ENCODE measurements at regions not wholly inside any gene's neighbourhood (a gene's known extent, or its start where the extent isn't known, plus 50 kb on each side); places are given as distances from the start of the nearest gene placed in this dataset.
A peak's percentile ranks its signal among the peaks of the same experiment; 100 is the strongest.

GRCh38 chr3:35201211-35201610 lies 438.1 kb upstream of the ARPP21 start:
- no peaks in the 10 kb centered on the region for H3K79me2 ChIP-seq (ENCODE audit: control insufficient read depth, insufficient read depth, low read length)
- H3K4me1 Mint-ChIP-seq: no peaks in the 10 kb centered on the region
- no peak overlapping the region for H3K27ac ChIP-seq (ENCODE audit: low read length in 2 of 2)
- POLR2A ChIA-PET: no interaction called here
- no peak overlapping the region for H3K27ac Mint-ChIP-seq
- H3K9me3 Mint-ChIP-seq (ENCODE audit: insufficient read depth): peaks cover 6% of the 10 kb centered on the region
- ATAC-seq (ENCODE audit: low read depth): no peak
- H3K4me2 ChIP-seq (replicated peaks; ENCODE audit: low read depth, low read length, poor library complexity, severe bottlenecking): no peak overlapping the region
- H2AFZ ChIP-seq (ENCODE audit: insufficient read depth, low read depth, low read length, poor library complexity, severe bottlenecking): no peak overlapping the region
- no peak overlapping the region for H3K4me3 ChIP-seq (ENCODE audit: control extremely low read depth in 1 of 5, extremely low read depth in 1 of 5, insufficient read depth in 1 of 5, low read depth in 2 of 5, low read length in 4 of 5)
- no CpG with 5 or more reads among the region's 2 CpGs for WGBS (ENCODE audit: insufficient coverage)
- H3K36me3 ChIP-seq (replicated peaks in 1 of 2; ENCODE audit: control extremely low read depth in 1 of 2, control insufficient read depth in 1 of 2, extremely low read depth in 1 of 2, insufficient read depth in 2 of 2, low read length in 1 of 2): no peaks in the 10 kb centered on the region
- H3K27me3 Mint-ChIP-seq: no peaks in the 10 kb centered on the region
- DNase-seq: no peak
- H3K9me3 ChIP-seq (ENCODE audit: control extremely low read depth in 1 of 3, control insufficient read depth in 2 of 3, insufficient read depth in 1 of 3, low read length in 2 of 3): no peaks in the 10 kb centered on the region
- H3K27me3 ChIP-seq (replicated peaks in 1 of 4; ENCODE audit: control extremely low read depth in 1 of 4, control insufficient read depth in 3 of 4, insufficient read depth in 4 of 4, low read length in 3 of 4): no peaks in the 10 kb centered on the region
- CTCF ChIA-PET: no interaction called here
- no peak overlapping the region for H3K9ac ChIP-seq (ENCODE audit: low read length)
- H3K4me1 ChIP-seq (ENCODE audit: control insufficient read depth in 2 of 2, insufficient read depth in 2 of 2, low read length in 2 of 2): no peaks in the 10 kb centered on the region
- intact Hi-C loops (cut with micrococcal nuclease): no loop called here
- TF ChIP-seq EZH2 (IDR thresholded peaks at IDR 0.05; ENCODE audit: borderline replicate concordance, insufficient read depth, low read depth, low read length, poor library complexity, severe bottlenecking) (no peak), CTCF (IDR thresholded peaks at IDR 0.05) (no peak)
- no peak overlapping the region for H3K4me3 Mint-ChIP-seq
- no peaks in the 10 kb centered on the region for H4K20me1 ChIP-seq (ENCODE audit: control insufficient read depth, insufficient read depth, low read length, poor library complexity, severe bottlenecking)

GRCh38 chr3:35215525-35216500 lies 423.5 kb upstream of the ARPP21 start:
- DNase-seq (peak; percentile 7), ATAC-seq (ENCODE audit: low read depth) (no peak)
- no peaks in the 10 kb centered on the region for H3K4me1 ChIP-seq (ENCODE audit: control insufficient read depth in 2 of 2, insufficient read depth in 2 of 2, low read length in 2 of 2)
- Mint-ChIP-seq H3K27me3 (no peaks in the 10 kb centered on the region), H3K27ac (no peak overlapping the region), H3K9me3 (ENCODE audit: insufficient read depth) (peaks cover 3% of the 10 kb centered on the region), H3K4me3 (no peak overlapping the region), H3K4me1 (no peaks in the 10 kb centered on the region)
- no peaks in the 10 kb centered on the region for H3K79me2 ChIP-seq (ENCODE audit: control insufficient read depth, insufficient read depth, low read length)
- no peak overlapping the region for H3K4me2 ChIP-seq (replicated peaks; ENCODE audit: low read depth, low read length, poor library complexity, severe bottlenecking)
- POLR2A ChIA-PET: no interaction called here
- H3K4me3 ChIP-seq (ENCODE audit: control extremely low read depth in 1 of 5, extremely low read depth in 1 of 5, insufficient read depth in 1 of 5, low read depth in 2 of 5, low read length in 4 of 5): no peak overlapping the region
- no peaks in the 10 kb centered on the region for H3K27me3 ChIP-seq (replicated peaks in 1 of 4; ENCODE audit: control extremely low read depth in 1 of 4, control insufficient read depth in 3 of 4, insufficient read depth in 4 of 4, low read length in 3 of 4)
- no peaks in the 10 kb centered on the region for H3K36me3 ChIP-seq (replicated peaks in 1 of 2; ENCODE audit: control extremely low read depth in 1 of 2, control insufficient read depth in 1 of 2, extremely low read depth in 1 of 2, insufficient read depth in 2 of 2, low read length in 1 of 2)
- no peak overlapping the region for H3K27ac ChIP-seq (ENCODE audit: low read length in 2 of 2)
- CTCF ChIA-PET: no interaction called here
- H4K20me1 ChIP-seq (ENCODE audit: control insufficient read depth, insufficient read depth, low read length, poor library complexity, severe bottlenecking): no peaks in the 10 kb centered on the region
- 92% methylated on average over 31 of the region's 31 CpGs for WGBS (ENCODE audit: insufficient coverage)
- peaks cover 0 to 16% (median 0%) of the 10 kb centered on the region in 3 donors for H3K9me3 ChIP-seq (ENCODE audit: control extremely low read depth in 1 of 3, control insufficient read depth in 2 of 3, insufficient read depth in 1 of 3, low read length in 2 of 3)
- no peak overlapping the region for H3K9ac ChIP-seq (ENCODE audit: low read length)
- no peak overlapping the region for H2AFZ ChIP-seq (ENCODE audit: insufficient read depth, low read depth, low read length, poor library complexity, severe bottlenecking)
- intact Hi-C loops (cut with micrococcal nuclease): no loop called here
- no peak for TF ChIP-seq EZH2 (IDR thresholded peaks at IDR 0.05; ENCODE audit: borderline replicate concordance, insufficient read depth, low read depth, low read length, poor library complexity, severe bottlenecking)
- TF ChIP-seq CTCF (IDR thresholded peaks at IDR 0.05): no peak
